ENCODE measurements at regions not wholly inside any gene's neighbourhood (a gene's known extent, or its start where the extent isn't known, plus 50 kb on each side); places are given as distances from the start of the nearest gene placed in this dataset.

GRCh38 chr3:13167064-13167743, 94.0 kb upstream of the IQSEC1 start:
- no peak overlapping the region for H3K27ac ChIP-seq
- ATAC-seq (ENCODE audit: insufficient number of reproducible peaks, low FRiP score, low read depth), result no peak
- H3K4me3 ChIP-seq, result no peak overlapping the region
- no peaks in the 10 kb centered on the region for H3K27me3 ChIP-seq (replicated peaks; ENCODE audit: insufficient read depth)
- TF ChIP-seq CTCF (IDR thresholded peaks at IDR 0.05), result no peak
- no peaks in the 10 kb centered on the region for H3K36me3 ChIP-seq
- no peaks in the 10 kb centered on the region for H3K4me1 ChIP-seq (ENCODE audit: control insufficient read depth in 1 of 2, low read depth in 2 of 2)
- DNase-seq (ENCODE audit: low spot score), result no peak
- no peaks in the 10 kb centered on the region for H3K9me3 ChIP-seq

- Histone ChIP-seq H3K9me3 (no peaks in the 10 kb centered on the region), H3K27me3 (replicated peaks; ENCODE audit: insufficient read depth) (no peaks in the 10 kb centered on the region), H3K36me3 (no peaks in the 10 kb centered on the region), H3K4me3 (no peak overlapping the region), H3K27ac (no peak overlapping the region), H3K4me1 (ENCODE audit: control insufficient read depth in 1 of 2, low read depth in 2 of 2) (no peaks in the 10 kb centered on the region)
- ATAC-seq (ENCODE audit: insufficient number of reproducible peaks, low FRiP score, low read depth) (no peak), DNase-seq (ENCODE audit: low spot score) (no peak)
- no peak for TF ChIP-seq CTCF (IDR thresholded peaks at IDR 0.05)
Measured at GRCh38 chr3:13166243-13167063, 93.2 kb upstream of the IQSEC1 start.

DNA sequence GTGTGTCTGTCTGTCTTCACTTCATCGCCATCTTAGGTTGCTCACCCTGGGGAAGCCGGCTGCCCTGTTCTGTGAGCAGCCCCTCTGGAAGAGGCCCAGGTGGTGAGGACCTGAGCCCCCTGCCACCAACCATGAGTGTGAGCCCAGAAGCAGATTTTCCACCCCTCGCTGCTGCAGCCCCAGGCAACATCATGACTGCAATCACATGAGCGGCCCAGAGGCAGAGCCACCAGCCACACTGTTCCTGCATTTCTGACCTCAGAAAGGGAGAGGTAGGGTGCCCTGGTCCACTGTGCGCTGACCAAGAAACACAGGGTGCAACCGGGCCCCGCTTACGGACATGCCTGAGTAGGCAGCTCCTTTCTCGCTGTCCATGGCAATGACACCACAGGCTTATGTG, 92.3 kb upstream of the IQSEC1 start:
- Histone ChIP-seq H3K9me3 (no peaks in the 10 kb centered on the region), H3K27me3 (replicated peaks; ENCODE audit: insufficient read depth) (no peaks in the 10 kb centered on the region), H3K27ac (no peak overlapping the region), H3K4me1 (ENCODE audit: control insufficient read depth in 1 of 2, low read depth in 2 of 2) (no peaks in the 10 kb centered on the region), H3K4me3 (no peak overlapping the region), H3K36me3 (no peaks in the 10 kb centered on the region)
- no peak for ATAC-seq (ENCODE audit: insufficient number of reproducible peaks, low FRiP score, low read depth)
- DNase-seq (ENCODE audit: low spot score), result no peak
- no peak for TF ChIP-seq CTCF (IDR thresholded peaks at IDR 0.05)

GRCh38 chr3:13164893-13165492, 91.8 kb upstream of the IQSEC1 start:
- H3K4me1 ChIP-seq (ENCODE audit: control insufficient read depth in 1 of 2, low read depth in 2 of 2), result no peaks in the 10 kb centered on the region
- no peak for DNase-seq (ENCODE audit: low spot score)
- no peak for TF ChIP-seq CTCF (IDR thresholded peaks at IDR 0.05)
- H3K27ac ChIP-seq, result no peak overlapping the region
- no peak overlapping the region for H3K4me3 ChIP-seq
- no peaks in the 10 kb centered on the region for H3K9me3 ChIP-seq
- H3K36me3 ChIP-seq, result no peaks in the 10 kb centered on the region
- H3K27me3 ChIP-seq (replicated peaks; ENCODE audit: insufficient read depth), result no peaks in the 10 kb centered on the region
- no peak for ATAC-seq (ENCODE audit: insufficient number of reproducible peaks, low FRiP score, low read depth)

GRCh38 chr3:13163848-13164382, 90.7 kb upstream of the IQSEC1 start:
- Histone ChIP-seq H3K9me3 (no peaks in the 10 kb centered on the region), H3K4me3 (no peak overlapping the region), H3K36me3 (no peaks in the 10 kb centered on the region), H3K4me1 (ENCODE audit: control insufficient read depth in 1 of 2, low read depth in 2 of 2) (no peaks in the 10 kb centered on the region), H3K27ac (no peak overlapping the region), H3K27me3 (replicated peaks; ENCODE audit: insufficient read depth) (no peaks in the 10 kb centered on the region)
- TF ChIP-seq CTCF (IDR thresholded peaks at IDR 0.05), result no peak
- DNase-seq (ENCODE audit: low spot score), result no peak
- no peak for ATAC-seq (ENCODE audit: insufficient number of reproducible peaks, low FRiP score, low read depth)
